ENCODE measurements at regions not wholly inside any gene's neighbourhood (a gene's known extent, or its start where the extent isn't known, plus 50 kb on each side); places are given as distances from the start of the nearest gene placed in this dataset.
"Not testable (repeated sequence)": the region's sequence is repeated elsewhere in the genome, so short reads cannot be mapped to it uniquely, and the experiment has no call there.

DNA sequence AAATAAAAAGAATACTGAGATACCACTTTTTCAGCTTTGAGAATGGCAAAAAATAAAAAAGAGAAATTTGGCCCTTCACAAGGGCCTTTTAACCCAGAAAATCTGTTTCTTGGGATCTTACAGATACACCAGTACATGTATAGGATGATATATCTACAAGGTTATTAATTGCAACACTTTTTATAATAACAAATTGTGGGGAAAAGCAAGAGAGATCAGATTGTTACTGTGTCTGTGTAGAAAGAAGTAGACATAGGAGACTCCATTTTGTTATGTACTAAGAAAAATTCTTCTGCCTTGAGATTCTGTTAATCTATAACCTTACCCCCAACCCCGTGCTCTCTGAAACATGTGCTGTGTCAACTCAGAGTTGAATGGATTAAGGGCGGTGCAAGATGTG, 378.7 kb downstream of the KIF2B start:
- TF ChIP-seq, protein P1, sequence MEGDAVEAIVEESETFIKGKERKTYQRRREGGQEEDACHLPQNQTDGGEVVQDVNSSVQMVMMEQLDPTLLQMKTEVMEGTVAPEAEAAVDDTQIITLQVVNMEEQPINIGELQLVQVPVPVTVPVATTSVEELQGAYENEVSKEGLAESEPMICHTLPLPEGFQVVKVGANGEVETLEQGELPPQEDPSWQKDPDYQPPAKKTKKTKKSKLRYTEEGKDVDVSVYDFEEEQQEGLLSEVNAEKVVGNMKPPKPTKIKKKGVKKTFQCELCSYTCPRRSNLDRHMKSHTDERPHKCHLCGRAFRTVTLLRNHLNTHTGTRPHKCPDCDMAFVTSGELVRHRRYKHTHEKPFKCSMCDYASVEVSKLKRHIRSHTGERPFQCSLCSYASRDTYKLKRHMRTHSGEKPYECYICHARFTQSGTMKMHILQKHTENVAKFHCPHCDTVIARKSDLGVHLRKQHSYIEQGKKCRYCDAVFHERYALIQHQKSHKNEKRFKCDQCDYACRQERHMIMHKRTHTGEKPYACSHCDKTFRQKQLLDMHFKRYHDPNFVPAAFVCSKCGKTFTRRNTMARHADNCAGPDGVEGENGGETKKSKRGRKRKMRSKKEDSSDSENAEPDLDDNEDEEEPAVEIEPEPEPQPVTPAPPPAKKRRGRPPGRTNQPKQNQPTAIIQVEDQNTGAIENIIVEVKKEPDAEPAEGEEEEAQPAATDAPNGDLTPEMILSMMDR (conservative IDR thresholded peaks at IDR 0.05; ENCODE audit: low read length), result not testable (repeated sequence)
- not testable (repeated sequence) for TF ChIP-seq EZH2phosphoT487 (IDR thresholded peaks at IDR 0.05; ENCODE audit: borderline replicate concordance, low read depth, low read length)
